NCI-H446 treated with DMSO at 0.1 percent for 48 hours (cell line): ENCODE measurements at regions not wholly inside any gene's neighbourhood (a gene's known extent, or its start where the extent isn't known, plus 50 kb on each side); places are given as distances from the start of the nearest gene placed in this dataset.
"Not testable (repeated sequence)": the region's sequence is repeated elsewhere in the genome, so short reads cannot be mapped to it uniquely, and the experiment has no call there.

Source experiments
- DNase-seq: peaks from one replicate; lab custom pipeline; 2025; lab: John Stamatoyannopoulos, UW

DNA sequence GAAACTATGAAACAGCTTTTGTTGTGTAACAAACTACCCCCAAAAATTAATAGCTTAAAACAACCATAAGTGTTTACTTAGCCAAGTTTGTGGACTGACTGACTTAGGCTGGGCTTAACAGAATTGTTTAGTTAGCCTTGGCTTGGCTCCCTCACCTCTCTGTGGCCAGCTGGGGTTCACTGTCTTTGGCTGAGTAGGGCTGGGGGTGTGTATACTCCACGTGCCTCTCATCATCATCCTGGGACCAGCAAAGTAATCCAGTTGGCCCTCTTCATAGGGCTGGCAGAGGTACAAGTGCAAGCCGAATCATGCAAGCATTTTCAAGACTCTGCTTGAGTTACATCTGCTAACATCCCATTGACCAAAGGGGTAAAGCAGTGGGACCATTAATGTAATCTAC lies 252.3 kb downstream of the BRINP2 start:
- DNase-seq: no peak

DNA sequence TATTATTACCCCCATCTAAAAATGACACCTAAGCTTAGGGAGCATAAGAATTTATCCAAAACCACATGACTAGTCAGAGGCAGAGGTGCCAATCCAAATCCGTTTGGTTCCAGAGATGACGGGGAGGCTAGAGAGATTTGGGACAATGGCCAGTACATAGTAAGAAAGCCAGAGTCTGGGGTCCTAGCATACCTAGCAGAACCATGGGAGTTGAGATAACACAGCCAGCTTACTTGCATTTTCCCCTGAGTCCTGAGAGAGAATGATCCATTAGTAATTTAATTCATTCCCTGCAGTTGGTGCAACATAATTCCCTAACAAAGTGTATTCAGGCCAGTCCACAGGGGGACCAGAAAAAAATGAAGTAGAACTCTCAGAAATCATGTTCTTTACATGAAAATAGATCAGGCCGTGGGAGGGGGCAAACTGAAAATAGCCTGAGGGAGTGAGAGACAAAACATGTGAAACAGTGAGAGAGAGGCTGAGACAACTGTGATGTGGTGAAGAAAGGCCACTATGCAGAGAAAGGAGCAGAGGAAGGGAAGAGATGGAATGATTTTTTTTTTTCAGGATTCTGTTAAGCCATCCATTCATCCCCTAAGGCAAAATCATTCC lies 243.3 kb downstream of the BRINP2 start:
- DNase-seq: no peak

DNA sequence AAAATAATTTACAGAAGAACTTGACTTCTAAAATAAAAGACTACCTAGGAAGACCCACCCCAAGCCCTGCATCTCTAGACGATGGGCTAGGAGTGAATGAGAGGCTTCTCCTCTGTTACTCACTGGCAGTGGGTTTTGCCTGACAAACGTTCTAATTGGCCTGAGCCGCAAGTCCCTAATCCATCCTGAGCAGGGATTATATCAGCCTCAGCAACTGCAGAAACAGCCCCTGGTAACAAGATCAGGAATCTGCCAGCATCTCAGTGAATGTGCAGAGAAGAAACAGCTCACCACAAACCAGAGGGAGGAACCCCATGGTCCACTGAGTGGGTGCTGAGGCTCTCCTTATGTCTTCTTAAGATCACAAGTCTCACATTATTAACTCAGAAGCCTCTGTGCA lies 240.6 kb downstream of the BRINP2 start:
- DNase-seq: no peak

DNA sequence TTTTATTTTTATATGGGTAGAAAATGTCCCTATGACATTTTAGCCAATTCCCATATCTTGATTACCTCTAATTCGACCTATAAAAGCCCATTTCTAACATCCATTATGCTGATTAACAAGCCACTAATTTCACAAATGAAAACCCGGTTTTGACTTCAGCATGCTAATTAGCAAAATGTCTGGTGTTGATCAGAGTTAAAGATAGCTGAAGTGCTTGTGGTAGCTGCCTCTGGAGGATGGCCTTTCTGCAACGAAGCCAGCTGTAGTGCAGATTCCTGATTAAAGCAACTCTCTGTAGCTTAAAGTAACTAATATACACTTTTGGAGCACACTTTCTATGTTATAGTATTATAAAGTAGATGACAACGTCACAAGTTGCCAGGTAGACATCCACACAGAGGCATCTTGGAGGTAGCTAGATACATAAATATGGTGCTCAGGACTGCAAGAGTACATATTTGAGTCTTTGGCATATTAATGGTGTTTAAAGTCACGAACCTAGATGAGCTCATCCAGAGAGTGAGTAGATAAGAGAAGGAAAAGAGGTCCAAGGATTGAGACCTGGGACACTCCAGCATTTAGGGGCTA lies 239.5 kb downstream of the BRINP2 start:
- DNase-seq: no peak

DNA sequence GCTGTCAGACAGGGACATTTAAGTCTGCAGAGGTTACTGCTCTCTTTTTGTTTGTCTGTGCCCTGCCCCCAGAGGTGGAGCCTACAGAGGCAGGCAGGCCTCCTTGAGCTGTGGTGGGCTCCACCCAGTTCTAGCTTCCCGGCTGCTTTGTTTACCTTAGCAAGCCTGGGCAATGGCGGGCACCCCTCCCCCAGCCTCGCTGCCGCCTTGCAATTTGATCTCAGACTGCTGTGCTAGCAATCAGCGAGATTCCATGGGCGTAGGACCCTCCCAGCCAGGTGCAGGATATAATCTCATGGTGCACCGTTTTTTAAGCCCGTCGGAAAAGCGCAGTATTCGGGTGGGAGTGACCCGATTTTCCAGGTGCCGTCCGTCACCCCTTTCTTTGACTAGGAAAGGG lies 235.6 kb downstream of the BRINP2 start:
- not testable (repeated sequence) for DNase-seq

DNA sequence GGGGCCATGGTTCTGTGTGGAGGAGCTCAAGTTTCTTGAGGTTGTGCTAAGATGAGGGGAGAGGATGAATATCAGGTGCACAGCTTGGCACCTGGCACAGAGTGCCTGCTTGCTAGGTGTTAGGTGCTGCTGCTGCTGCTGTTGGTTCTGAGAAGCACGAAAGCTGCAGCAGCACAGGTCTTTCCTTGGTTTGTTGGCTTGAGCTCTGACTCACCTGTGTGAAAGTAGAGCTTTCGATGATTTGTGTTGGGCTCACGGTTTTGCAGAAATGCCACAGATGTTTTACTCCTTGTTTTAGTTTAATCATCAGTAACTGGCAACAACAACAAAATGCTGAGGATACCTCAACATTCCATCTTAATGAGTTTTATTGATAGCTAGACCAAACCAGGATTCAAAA lies 221.6 kb downstream of the BRINP2 start:
- DNase-seq: no peak

DNA sequence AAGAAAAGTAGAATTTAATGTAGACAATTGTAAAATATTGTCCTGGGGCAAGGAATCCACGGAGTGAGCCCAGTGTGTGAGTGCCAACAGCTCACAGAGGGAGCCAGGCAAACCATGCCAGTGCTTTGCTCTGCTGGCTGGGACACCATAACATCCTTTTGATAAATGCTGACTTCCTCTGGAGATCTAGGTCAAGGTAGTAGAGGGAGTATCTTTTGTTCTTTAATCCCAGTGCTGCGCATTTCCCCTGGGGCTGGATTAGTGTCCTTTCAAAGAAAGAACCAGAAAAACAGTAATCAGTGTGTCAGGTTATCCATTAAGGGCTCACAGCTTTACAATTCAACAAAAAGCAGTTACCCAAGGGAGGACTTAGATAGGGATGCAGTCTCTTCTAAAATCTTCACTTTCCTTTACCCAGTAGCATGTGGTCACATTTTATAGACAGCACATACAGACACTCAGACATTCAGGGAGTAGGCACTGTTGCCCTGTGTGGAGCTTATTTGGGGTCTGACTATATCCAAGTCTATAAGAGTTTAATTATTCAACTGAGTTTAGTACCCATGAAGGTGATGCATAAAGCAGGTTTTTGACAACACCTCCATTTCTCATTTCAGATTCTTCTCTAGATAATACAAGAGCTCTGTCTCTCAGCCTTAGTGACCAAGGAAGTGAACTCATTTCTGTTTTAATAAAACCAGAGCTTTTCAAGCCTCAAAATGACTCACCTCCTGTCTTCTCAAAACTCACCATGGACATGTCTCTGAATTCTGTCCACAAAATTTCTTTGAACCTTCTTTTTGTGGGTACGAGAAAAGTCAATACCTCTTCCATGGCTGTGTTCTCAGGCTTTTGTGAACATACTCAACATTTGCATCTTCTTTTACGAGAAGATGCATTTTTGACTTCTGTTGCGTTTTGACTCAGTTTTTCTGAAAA lies 215.3 kb downstream of the BRINP2 start:
- DNase-seq: no peak

DNA sequence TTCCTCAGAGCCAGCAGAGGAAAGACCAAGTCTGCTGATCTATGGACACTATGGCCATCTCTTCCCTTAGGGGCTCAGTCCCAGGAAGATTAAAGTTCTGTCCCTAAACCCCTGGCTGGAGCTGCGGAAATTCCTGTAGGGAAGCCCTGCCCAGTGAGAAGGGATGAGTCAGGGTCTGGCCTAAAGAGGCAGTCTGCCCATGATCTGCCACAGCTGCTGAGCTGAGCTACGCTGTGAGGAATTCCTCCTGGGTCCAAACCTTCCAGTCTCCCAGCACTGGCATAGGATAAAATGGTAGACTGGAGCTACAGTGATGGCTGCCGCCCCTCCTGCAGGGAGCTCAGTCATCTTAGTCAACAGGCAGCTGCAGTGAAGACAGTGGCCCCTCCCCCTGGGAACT lies 213.7 kb downstream of the BRINP2 start:
- no peak for DNase-seq

DNA sequence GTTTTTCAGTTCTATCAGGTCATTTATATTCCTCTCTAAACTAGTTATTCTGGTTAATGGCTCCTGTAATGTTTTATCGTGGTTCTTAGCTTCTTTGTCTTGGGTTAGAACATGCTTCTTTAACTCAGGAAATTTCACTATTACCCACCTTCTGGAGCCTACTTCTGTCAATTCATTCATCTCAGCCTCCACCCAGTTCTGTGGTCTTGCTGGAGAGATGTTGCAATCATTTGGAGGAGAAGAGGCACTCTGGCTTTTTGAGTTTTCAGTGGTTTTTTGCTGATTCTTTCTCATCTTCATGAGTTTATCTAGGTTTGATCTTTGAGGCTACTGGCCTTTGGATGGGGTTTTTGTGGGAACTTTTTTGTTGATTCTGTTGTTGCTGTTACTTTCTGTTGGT lies 213.0 kb downstream of the BRINP2 start:
- no peak for DNase-seq

DNA sequence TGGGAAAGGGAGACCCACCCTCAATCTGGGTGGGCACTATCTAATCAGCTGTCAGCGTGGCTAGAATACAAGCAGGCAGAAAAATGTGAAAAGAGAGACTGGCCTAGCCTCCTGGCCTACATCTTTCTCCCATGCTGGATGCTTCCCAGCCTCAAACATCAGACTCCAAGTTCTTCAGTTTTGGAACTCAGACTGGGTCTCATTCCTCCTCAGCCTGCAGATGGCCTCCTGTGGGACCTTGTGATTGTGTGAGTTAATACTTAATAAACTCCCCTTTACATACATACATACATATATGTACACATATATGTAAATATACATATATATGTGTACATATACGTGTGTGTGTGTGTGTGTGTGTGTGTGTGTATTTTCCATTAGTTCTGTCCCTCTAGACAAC lies 207.1 kb downstream of the BRINP2 start:
- no peak for DNase-seq

DNA sequence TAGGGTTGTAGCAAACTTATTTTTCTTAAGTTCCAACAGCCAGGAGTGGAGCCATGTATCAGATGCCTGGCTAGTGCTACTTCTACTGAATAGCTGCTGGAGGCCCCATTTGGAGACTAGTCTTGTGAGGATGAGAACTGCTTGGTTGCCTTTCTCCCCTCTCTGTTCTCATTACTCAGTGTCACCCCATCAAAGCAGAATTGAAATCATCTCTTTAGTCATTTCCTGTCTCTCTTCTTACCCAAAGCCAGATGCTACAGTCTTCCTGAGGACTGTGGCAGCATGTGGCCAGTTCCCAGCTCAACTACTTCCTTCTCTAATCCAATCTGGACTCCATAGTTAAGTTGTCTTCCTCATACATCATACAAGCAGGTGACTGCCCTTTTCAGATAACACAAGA lies 197.5 kb downstream of the BRINP2 start:
- no peak for DNase-seq

DNA sequence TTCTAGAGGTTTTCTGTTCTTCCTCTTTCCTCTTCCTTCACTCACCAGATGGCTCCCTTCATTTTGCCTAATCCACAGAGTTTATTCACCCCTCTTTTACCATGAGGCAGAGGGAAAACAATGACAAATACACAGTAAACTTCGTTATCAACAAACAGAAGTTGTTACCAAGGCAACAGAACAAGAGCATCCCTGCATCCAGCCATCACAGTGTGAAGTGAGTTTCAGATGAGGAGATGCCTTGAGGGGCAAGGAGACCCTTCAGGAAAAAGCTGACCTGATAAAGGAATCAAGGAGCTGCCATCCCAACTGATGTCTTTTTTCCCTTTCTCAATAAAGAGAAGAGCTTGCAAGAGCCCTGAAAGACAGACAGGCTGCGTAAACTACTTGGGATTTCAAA lies 195.3 kb downstream of the BRINP2 start:
- DNase-seq: no peak

DNA sequence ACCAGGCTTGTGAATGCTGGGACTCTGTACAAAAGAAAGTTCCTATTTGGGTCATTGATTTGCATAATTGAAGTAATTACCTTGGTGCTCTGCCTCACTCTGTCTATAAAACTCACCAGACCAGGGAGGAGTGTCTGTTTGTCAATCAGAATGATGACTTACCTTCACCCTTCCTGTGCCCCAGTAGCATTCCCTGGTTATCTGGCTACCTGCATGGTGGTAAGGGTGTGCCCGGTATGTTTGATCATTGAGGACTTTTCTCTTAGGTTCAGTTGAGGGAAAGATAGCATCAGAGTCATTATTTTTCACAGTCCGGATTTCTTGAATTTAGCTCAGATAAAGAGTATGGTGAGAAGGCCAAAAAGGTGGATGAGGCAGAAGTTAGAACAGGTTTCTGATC lies 190.0 kb downstream of the BRINP2 start:
- no peak for DNase-seq

DNA sequence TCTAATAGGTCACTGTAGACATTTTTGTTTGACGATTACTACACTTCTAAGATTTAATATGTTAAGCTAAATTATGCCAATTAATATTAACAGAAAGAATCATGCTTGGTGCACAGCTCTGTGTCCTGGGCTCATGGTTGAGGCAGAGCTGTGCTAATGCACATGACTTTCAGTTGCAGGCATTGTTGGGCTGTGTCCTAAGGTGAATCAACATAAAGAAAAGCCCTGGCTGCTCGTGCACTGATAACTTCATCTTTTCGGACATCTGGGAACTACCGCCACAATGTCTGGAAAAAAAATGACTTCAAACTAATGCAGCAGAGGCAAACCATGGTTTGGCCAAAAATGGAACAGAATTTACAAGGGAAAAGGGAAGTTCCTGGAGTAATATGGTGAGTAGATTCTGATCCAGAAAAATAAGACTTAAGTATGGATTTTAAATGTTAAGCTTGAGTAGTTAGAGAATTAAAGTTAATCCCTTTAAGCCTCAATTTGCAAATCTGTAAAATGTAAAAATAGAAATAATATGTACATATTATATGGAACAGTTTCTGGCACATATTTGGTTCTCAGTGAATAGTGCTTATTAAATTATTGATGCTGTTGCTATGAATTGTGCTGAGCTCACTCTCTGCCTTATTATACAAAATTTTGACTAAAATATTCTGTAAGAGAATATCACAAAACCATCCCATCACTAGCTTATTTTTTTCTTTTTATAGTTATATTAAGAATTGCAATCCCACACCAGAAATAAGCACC lies 186.1 kb downstream of the BRINP2 start:
- DNase-seq: no peak

DNA sequence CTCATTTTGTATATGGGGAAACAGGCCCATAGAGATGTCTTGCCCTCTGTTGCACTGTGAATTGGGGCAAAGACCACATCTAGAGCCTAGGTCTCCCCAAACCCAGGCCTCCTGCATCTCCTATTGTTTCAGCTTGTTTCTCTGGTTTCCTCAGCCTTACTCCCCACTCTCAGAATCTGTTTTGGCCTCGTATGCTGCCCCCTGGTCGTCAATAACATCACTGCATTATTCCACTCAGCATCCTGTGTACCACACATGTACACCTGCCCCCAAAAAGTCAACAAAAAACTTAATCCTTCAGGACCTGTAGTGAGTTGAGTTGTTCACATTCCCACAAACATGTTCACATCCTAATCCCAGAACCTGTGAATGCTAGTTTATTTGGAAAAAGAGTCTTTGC lies 184.8 kb downstream of the BRINP2 start:
- no peak for DNase-seq

DNA sequence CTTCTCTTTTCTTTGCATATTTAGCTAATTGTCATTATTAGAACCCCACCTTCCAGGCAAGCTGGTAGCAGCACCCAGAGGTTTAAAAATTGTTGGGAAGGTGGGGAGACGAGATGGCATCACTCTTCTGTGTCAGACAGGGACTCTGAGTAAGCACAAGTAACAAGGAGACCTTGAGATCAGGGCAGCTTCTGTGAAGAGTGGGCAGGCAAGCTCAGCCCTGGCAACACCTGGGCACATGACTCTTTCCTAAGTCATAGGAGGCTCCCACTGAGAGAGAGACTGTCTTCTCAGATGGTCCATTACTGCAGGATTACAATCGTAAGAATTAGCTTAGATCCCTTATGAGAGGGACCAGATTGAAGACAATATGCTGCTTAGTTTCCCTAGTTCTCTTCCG lies 183.5 kb downstream of the BRINP2 start:
- no peak for DNase-seq

DNA sequence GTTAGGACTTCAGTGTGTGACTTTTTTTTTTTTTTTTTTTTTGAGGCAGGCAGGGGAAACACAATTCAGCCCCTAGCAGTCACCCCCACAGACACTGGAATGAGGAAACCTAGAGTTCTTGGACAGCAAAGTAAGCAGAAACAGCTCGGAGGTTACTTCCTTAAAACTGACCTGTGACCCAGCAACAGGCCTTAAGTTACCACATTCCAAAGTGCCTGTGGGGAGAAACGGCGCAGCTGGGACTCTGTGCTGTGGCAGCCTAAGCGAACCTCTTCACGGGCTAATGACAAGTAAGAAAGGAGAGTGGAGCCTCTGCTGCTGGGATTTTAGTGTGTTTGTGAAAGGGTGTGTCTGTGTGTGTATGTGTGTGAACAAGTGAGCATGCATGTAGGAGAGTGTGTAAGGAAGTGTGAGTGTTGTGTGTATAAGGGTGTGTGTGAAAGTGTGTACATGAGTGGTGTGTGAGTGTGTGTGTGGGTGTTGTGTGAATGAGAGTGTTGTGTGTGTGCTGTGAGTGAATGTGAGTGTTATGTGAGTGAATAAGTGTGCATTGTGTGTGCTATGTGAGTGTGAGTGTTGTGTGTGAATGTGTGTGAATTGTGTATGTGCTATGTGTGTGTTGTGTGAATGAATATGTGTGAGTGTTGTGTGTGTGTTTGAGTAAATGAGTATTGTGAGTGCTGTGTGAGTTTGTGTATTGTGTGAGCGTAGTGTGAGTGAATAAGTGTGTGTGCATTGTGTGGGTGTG lies 180.8 kb downstream of the BRINP2 start:
- DNase-seq: no peak

DNA sequence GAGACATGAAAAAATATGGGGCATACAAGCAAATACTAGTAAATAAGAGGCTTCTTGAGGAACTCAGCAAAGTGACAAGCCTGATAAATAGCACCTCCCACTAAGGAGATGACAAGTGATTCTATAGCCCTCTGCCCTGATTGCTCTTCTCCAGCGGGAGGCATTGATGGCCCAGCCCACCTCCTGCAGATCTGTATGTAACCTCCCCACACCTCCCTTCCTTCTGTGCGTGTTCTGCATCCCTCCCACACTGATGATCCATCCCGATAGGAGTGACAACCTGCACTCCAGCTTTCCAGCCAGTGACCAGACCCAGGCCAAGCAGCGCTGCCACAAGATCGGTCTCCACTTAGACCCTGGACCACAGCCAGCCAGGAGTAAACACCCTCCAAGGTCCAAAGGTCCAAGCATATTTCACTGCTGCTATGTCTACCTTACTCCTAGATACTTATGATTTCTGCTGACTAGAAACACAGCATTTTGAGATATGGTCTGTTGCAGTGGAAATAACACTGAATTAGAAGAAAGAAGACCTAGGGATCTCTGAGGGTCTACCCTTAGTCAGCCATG lies 176.1 kb downstream of the BRINP2 start:
- no peak for DNase-seq

DNA sequence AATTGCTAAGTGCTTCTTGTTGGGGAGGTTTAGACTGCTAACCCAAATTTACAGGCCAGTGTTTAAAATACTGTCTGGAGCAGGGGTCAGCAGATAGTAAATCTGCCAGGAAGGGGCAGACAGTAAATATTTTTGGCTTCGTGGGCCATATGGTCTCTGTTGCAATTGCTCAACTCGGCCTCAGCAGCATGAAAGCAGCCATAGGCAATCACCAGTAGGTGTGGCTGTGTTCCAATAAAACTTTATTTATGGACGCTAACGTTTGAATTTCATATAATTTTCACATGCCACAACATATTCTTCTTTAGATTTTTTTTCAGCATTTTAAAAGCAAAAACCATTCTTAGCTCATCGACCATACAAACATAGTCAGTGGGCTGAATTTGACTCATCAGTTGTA lies 172.7 kb downstream of the BRINP2 start:
- DNase-seq: no peak

DNA sequence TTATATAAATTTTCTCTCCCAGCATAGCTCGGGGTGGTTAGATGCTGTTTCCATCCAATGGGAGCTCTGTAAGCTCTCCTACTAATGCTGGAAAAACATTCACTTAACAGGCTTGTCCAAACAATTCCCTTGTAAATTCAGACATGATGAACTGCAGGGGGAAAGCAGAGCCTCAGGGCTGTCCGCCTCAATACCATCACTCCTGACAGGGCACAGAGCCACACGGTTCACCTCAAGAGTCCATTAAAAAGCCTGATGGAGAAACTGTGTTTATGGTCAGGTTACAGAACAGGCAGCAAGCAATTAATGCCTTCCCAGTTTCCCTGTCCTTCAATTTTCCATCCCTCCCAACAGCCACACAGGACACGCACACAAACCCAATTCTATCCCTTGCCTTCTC lies 171.0 kb downstream of the BRINP2 start:
- DNase-seq: no peak

DNA sequence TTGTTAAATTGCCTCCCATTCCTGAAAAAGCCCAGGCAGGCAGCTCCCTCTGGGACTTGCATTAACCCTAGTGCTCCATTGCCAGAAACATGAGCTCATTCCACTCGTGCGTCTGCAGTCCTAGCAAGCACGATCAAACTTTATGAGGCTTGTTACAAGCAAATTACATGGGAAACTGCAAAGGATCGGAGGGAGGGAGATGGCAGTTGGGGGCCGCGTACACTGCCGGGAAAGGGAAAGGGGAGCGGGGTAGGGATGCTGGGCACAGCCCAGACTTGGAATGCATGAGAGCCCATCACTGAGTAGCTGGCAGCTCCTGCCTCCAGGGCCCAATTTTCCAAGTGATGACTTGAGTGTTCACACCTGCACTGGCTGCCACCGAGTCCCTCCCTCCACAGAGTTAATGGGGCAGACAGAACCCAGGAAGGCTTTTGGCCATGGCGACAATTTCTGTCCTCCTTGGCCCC lies 169.9 kb downstream of the BRINP2 start:
- DNase-seq: no peak
